ENCODE measurements at regions not wholly inside any gene's neighbourhood (a gene's known extent, or its start where the extent isn't known, plus 50 kb on each side); places are given as distances from the start of the nearest gene placed in this dataset.

DNA sequence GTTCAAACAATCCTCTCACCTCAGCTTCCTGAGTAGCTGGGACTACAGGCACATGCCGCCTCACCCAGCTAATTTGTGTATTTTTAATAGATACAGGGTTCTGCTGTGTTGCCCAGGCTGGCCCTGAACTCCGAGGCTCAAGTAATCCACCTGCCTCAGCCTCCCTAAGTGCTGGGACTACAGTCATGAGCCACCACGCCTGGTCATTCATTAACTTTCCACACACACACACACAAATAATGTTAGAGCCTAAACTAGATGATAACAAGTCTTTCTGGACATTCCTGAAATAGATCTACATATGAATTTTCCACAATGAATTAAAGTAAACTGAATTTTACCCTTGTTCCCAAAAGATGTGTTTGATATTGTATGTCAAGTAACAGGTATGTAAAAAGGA lies 776.0 kb downstream of the GALC start:
- Histone ChIP-seq H2BK5ac (ENCODE audit: low read depth, low read length, poor library complexity, severe bottlenecking) (no peak overlapping the region), H2BK15ac (ENCODE audit: low read depth, low read length) (no peak overlapping the region), H3K9me1 (ENCODE audit: insufficient read depth, low read length) (no peaks in the 10 kb centered on the region), H2AK5ac (ENCODE audit: low read depth, low read length) (no peak overlapping the region), H4K5ac (ENCODE audit: low read depth, low read length) (no peak overlapping the region), H2AFZ (replicated peaks; ENCODE audit: low read length, poor library complexity) (no peak overlapping the region), H4K91ac (ENCODE audit: insufficient read depth, low read depth, low read length) (no peak overlapping the region), H4K20me1 (ENCODE audit: insufficient read depth, low read length) (no peaks in the 10 kb centered on the region), H3K9me3 (ENCODE audit: control insufficient read depth, insufficient read depth, low read length) (no peaks in the 10 kb centered on the region), H3K79me1 (ENCODE audit: low read depth in 1 of 2, low read length in 2 of 2) (no peaks in the 10 kb centered on the region), H2BK20ac (ENCODE audit: low read depth, low read length) (no peak overlapping the region), H3K4ac (ENCODE audit: low read depth, low read length) (no peak overlapping the region), H3K27me3 (ENCODE audit: control insufficient read depth, insufficient read depth, low read length) (no peaks in the 10 kb centered on the region), H3K14ac (replicated peaks; ENCODE audit: low read depth, low read length) (no peak overlapping the region), H3K56ac (ENCODE audit: extremely low read depth, insufficient read depth, low read length) (no peak overlapping the region), H3K4me3 (ENCODE audit: insufficient read depth, low read depth, low read length) (no peak overlapping the region), H3K4me2 (ENCODE audit: low read depth, low read length) (no peak overlapping the region), H3K4me1 (ENCODE audit: control insufficient read depth, insufficient read depth, low read length) (peaks cover 2% of the 10 kb centered on the region; the same call in 1 of the 2 replicates), H3K23ac (ENCODE audit: low read depth, low read length) (no peak overlapping the region), H3K27ac (ENCODE audit: insufficient read depth, low read length) (no peak overlapping the region), H2AK9ac (replicated peaks; ENCODE audit: low read depth, low read length, poor library complexity) (no peak overlapping the region), H3K18ac (ENCODE audit: low read depth, low read length) (no peak overlapping the region), H3K9ac (ENCODE audit: low read depth, low read length) (no peak overlapping the region), H2BK120ac (ENCODE audit: low read depth, low read length) (no peak overlapping the region), H4K8ac (ENCODE audit: low read depth in 2 of 2, low read length in 2 of 2) (no peak overlapping the region), H3K36me3 (ENCODE audit: control insufficient read depth, insufficient read depth, low read length) (no peaks in the 10 kb centered on the region)
- ChIA-PET CTCF (no interaction called here), POLR2A (ENCODE audit: unreplicated experiment) (no interaction called here)
- in situ Hi-C loops (cut with MboI; ENCODE audit: low sequenced_read_pairs), result no loop called here
- ATAC-seq (ENCODE audit: low read depth) (no peak), DNase-seq (no peak)
- no TSS peak for BruUV-seq (replicated peaks)
- TF ChIP-seq NFE2L2 (IDR thresholded peaks at IDR 0.05; ENCODE audit: low read depth, low read length), result no peak
- no peak for TF ChIP-seq SMC3 (IDR thresholded peaks at IDR 0.05; ENCODE audit: low read depth, low read length)
- no peak for TF ChIP-seq MAFK (IDR thresholded peaks at IDR 0.05; ENCODE audit: low read depth, low read length)
- no peak for TF ChIP-seq MXI1 (IDR thresholded peaks at IDR 0.05; ENCODE audit: borderline replicate concordance, low read depth, low read length)
- no peak for TF ChIP-seq RFX5 (IDR thresholded peaks at IDR 0.05; ENCODE audit: low read depth, low read length)
- TF ChIP-seq MAZ (IDR thresholded peaks at IDR 0.05; ENCODE audit: borderline replicate concordance, low read depth, low read length), result no peak
- TF ChIP-seq CHD1 (IDR thresholded peaks at IDR 0.05; ENCODE audit: low read depth, low read length), result no peak
- TF ChIP-seq FOS (IDR thresholded peaks at IDR 0.05; ENCODE audit: low read depth, low read length), result no peak
- no peak for TF ChIP-seq BHLHE40 (IDR thresholded peaks at IDR 0.05; ENCODE audit: low read depth, low read length)
- TF ChIP-seq RAD21 (IDR thresholded peaks at IDR 0.05; ENCODE audit: low read length), result no peak
- no peak for TF ChIP-seq RCOR1 (IDR thresholded peaks at IDR 0.05; ENCODE audit: insufficient replicate concordance, low read length)
- TF ChIP-seq CEBPB (IDR thresholded peaks at IDR 0.05; ENCODE audit: low read depth, low read length), result no peak
- TF ChIP-seq POLR2A (IDR thresholded peaks at IDR 0.05; ENCODE audit: low read depth, low read length), result no peak
- TF ChIP-seq USF2 (IDR thresholded peaks at IDR 0.05; ENCODE audit: low read depth, low read length), result no peak
- TF ChIP-seq, protein P1, sequence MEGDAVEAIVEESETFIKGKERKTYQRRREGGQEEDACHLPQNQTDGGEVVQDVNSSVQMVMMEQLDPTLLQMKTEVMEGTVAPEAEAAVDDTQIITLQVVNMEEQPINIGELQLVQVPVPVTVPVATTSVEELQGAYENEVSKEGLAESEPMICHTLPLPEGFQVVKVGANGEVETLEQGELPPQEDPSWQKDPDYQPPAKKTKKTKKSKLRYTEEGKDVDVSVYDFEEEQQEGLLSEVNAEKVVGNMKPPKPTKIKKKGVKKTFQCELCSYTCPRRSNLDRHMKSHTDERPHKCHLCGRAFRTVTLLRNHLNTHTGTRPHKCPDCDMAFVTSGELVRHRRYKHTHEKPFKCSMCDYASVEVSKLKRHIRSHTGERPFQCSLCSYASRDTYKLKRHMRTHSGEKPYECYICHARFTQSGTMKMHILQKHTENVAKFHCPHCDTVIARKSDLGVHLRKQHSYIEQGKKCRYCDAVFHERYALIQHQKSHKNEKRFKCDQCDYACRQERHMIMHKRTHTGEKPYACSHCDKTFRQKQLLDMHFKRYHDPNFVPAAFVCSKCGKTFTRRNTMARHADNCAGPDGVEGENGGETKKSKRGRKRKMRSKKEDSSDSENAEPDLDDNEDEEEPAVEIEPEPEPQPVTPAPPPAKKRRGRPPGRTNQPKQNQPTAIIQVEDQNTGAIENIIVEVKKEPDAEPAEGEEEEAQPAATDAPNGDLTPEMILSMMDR (conservative IDR thresholded peaks at IDR 0.05; ENCODE audit: low read depth, low read length), result no peak
- TF ChIP-seq, protein P2, sequence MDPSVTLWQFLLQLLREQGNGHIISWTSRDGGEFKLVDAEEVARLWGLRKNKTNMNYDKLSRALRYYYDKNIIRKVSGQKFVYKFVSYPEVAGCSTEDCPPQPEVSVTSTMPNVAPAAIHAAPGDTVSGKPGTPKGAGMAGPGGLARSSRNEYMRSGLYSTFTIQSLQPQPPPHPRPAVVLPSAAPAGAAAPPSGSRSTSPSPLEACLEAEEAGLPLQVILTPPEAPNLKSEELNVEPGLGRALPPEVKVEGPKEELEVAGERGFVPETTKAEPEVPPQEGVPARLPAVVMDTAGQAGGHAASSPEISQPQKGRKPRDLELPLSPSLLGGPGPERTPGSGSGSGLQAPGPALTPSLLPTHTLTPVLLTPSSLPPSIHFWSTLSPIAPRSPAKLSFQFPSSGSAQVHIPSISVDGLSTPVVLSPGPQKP (IDR thresholded peaks at IDR 0.05; ENCODE audit: borderline replicate concordance, low read depth, low read length), result no peak
- WGBS, 2 experiments (ENCODE audit: extremely low coverage in 2 of 2, insufficient read length in 1 of 2), result no CpG with 5 or more reads among the region's 3 CpGs
- intact Hi-C loops (cut with micrococcal nuclease), result no loop called here
- dilution Hi-C loops (cut with HindIII; ENCODE audit: low sequenced_read_pairs, unreplicated experiment), result no loop called here

Measured in IMR-90 (cell line).